ENCODE measurements at regions not wholly inside any gene's neighbourhood (a gene's known extent, or its start where the extent isn't known, plus 50 kb on each side); places are given as distances from the start of the nearest gene placed in this dataset.
"Not testable (repeated sequence)": the region's sequence is repeated elsewhere in the genome, so short reads cannot be mapped to it uniquely, and the experiment has no call there.

GRCh38 chr10:57562211-57562610 is 705.5 kb downstream of the IPMK start:
- TF ChIP-seq CTCF (conservative IDR thresholded peaks at IDR 0.05; ENCODE audit: low read length), result no peak
- DNase-seq (ENCODE audit: low read depth), result no peak
- H3K4me3 ChIP-seq (ENCODE audit: low read length), result no peak overlapping the region

- not testable (repeated sequence) for H3K4me3 ChIP-seq (ENCODE audit: low read length); DNase-seq (ENCODE audit: low read depth)
Measured at GRCh38 chr10:57551774-57552173, 715.9 kb downstream of the IPMK start.

GRCh38 chr10:57535306-57535705 is 732.4 kb downstream of the IPMK start:
- TF ChIP-seq CTCF (conservative IDR thresholded peaks at IDR 0.05; ENCODE audit: low read length), result no peak
- no peak overlapping the region for H3K4me3 ChIP-seq (ENCODE audit: low read length)
- DNase-seq (ENCODE audit: low read depth), result no peak

GRCh38 chr10:57513637-57514036 is 754.1 kb downstream of the IPMK start:
- TF ChIP-seq CTCF (conservative IDR thresholded peaks at IDR 0.05; ENCODE audit: low read length), result no peak
- DNase-seq (ENCODE audit: low read depth), result no peak
- H3K4me3 ChIP-seq (ENCODE audit: low read length), result no peak overlapping the region

- no peak for DNase-seq (ENCODE audit: low read depth)
- no peak overlapping the region for H3K4me3 ChIP-seq (ENCODE audit: low read length)
- no peak for TF ChIP-seq CTCF (conservative IDR thresholded peaks at IDR 0.05; ENCODE audit: low read length)
Measured at GRCh38 chr10:57507788-57508187, 759.9 kb downstream of the IPMK start.

- TF ChIP-seq CTCF (conservative IDR thresholded peaks at IDR 0.05; ENCODE audit: low read length), result no peak
Measured at GRCh38 chr10:57506414-57507094, 761.1 kb downstream of the IPMK start.

GRCh38 chr10:57494486-57494885 is 773.2 kb downstream of the IPMK start:
- DNase-seq (ENCODE audit: low read depth), result no peak
- H3K4me3 ChIP-seq (ENCODE audit: low read length), result no peak overlapping the region
- no peak for TF ChIP-seq CTCF (conservative IDR thresholded peaks at IDR 0.05; ENCODE audit: low read length)

More at GRCh38 chr10:57506414-57507094, 761.1 kb downstream of the IPMK start:
- no peak overlapping the region for H3K4me3 ChIP-seq (ENCODE audit: low read length)
- no peak for DNase-seq (ENCODE audit: low read depth)

All from AG10803 (cell line).